Activated CD4-positive, alpha-beta memory T cell treated with anti-CD3 and anti-CD28 coated beads, Interleukin-2, amount 10 ng/mL, durations not matched to agents 7 days and 5 days (primary cell): ENCODE measurements at regions not wholly inside any gene's neighbourhood (a gene's known extent, or its start where the extent isn't known, plus 50 kb on each side); places are given as distances from the start of the nearest gene placed in this dataset.

ENCODE experiments used
- CTCF ChIA-PET: fragments of 350-600 bp; sonication (Branson Sonifier 250); formaldehyde crosslinking; loops from one replicate; lab custom pipeline; 2021; ENCODE audit warnings: antibody characterized with exemption, inconsistent platforms; lab: Charles Lee
- POLR2A ChIA-PET: fragments of 350-600 bp; sonication (Branson Sonifier 250); formaldehyde crosslinking; loops from one replicate; lab custom pipeline; 2021; ENCODE audit warnings: antibody characterized with exemption; lab: Charles Lee
- DNase-seq: peaks from one replicate; pipeline ENCODE4 v3.0.0-alpha.2; 2020
- H3K27ac Mint-ChIP-seq: one replicate; pipeline ENCODE4 v1.8.0; 2021; ENCODE audit warnings: mild to moderate bottlenecking, mixed read lengths
- H3K27me3 Mint-ChIP-seq: one replicate; pipeline ENCODE4 v1.8.0; 2021; ENCODE audit warnings: mixed read lengths
- H3K36me3 Mint-ChIP-seq: one replicate; pipeline ENCODE4 v1.8.0; 2021; ENCODE audit warnings: low read depth, mixed read lengths
- H3K4me1 Mint-ChIP-seq: one replicate; pipeline ENCODE4 v1.8.0; 2021; ENCODE audit warnings: mixed read lengths
- H3K4me3 Mint-ChIP-seq: one replicate; pipeline ENCODE4 v1.8.0; 2021; ENCODE audit warnings: mild to moderate bottlenecking, mixed read lengths
- H3K9me3 Mint-ChIP-seq: one replicate; pipeline ENCODE4 v1.8.0; 2021; ENCODE audit warnings: mixed read lengths

- ChIA-PET POLR2A (no interaction called here), CTCF (interaction anchor here (0.8 kb wide), 1 partner anchor 172 kb away, joined by 6 read pairs; no protein-coding TSS in a partner anchor)
- H3K9me3 Mint-ChIP-seq = no peaks in the 10 kb centered on the region
- H3K4me3 Mint-ChIP-seq = no peak overlapping the region
- peaks cover 19% of the 10 kb centered on the region for H3K27me3 Mint-ChIP-seq
- H3K4me1 Mint-ChIP-seq = no peaks in the 10 kb centered on the region
- no peak for DNase-seq
- H3K36me3 Mint-ChIP-seq = no peaks in the 10 kb centered on the region
- no peak overlapping the region for H3K27ac Mint-ChIP-seq
These were observed 85.3 kb upstream of the AKAP12 start for GRCh38 chr6:151154418-151154817.

GRCh38 chr6:151155095-151155494 is 84.7 kb upstream of the AKAP12 start:
- POLR2A ChIA-PET = no interaction called here
- H3K4me3 Mint-ChIP-seq = no peak overlapping the region
- peaks cover 19% of the 10 kb centered on the region for H3K27me3 Mint-ChIP-seq
- H3K4me1 Mint-ChIP-seq = no peaks in the 10 kb centered on the region
- CTCF ChIA-PET = no interaction called here
- no peaks in the 10 kb centered on the region for H3K36me3 Mint-ChIP-seq
- no peaks in the 10 kb centered on the region for H3K9me3 Mint-ChIP-seq
- DNase-seq = no peak
- no peak overlapping the region for H3K27ac Mint-ChIP-seq

GRCh38 chr6:151160929-151161757 is 78.6 kb upstream of the AKAP12 start:
- H3K4me1 Mint-ChIP-seq = no peaks in the 10 kb centered on the region

GRCh38 chr6:151164383-151164782 is 75.4 kb upstream of the AKAP12 start:
- H3K4me1 Mint-ChIP-seq = no peaks in the 10 kb centered on the region
- POLR2A ChIA-PET = no interaction called here
- no peaks in the 10 kb centered on the region for H3K36me3 Mint-ChIP-seq
- no peak for DNase-seq
- peaks cover 15% of the 10 kb centered on the region for H3K27me3 Mint-ChIP-seq
- H3K9me3 Mint-ChIP-seq = no peaks in the 10 kb centered on the region
- no peak overlapping the region for H3K27ac Mint-ChIP-seq
- CTCF ChIA-PET = no interaction called here
- H3K4me3 Mint-ChIP-seq = no peak overlapping the region

More at GRCh38 chr6:151160929-151161757, 78.6 kb upstream of the AKAP12 start:
- ChIA-PET CTCF (no interaction called here), POLR2A (no interaction called here)
- Mint-ChIP-seq H3K4me3 (no peak overlapping the region), H3K27me3 (peaks cover 8% of the 10 kb centered on the region), H3K27ac (no peak overlapping the region), H3K36me3 (no peaks in the 10 kb centered on the region), H3K9me3 (no peaks in the 10 kb centered on the region)
- no peak for DNase-seq

GRCh38 chr6:151166180-151166579 is 73.6 kb upstream of the AKAP12 start:
- H3K27ac Mint-ChIP-seq = no peak overlapping the region
- no peak for DNase-seq
- no peaks in the 10 kb centered on the region for H3K36me3 Mint-ChIP-seq
- H3K9me3 Mint-ChIP-seq = no peaks in the 10 kb centered on the region
- CTCF ChIA-PET = no interaction called here
- no peak overlapping the region for H3K4me3 Mint-ChIP-seq
- peaks cover 12% of the 10 kb centered on the region for H3K27me3 Mint-ChIP-seq
- POLR2A ChIA-PET = no interaction called here
- H3K4me1 Mint-ChIP-seq = no peaks in the 10 kb centered on the region

- Mint-ChIP-seq H3K4me3 (no peak overlapping the region), H3K36me3 (no peaks in the 10 kb centered on the region), H3K27ac (no peak overlapping the region), H3K4me1 (no peaks in the 10 kb centered on the region), H3K9me3 (no peaks in the 10 kb centered on the region), H3K27me3 (peaks cover 13% of the 10 kb centered on the region)
- POLR2A ChIA-PET = no interaction called here
- CTCF ChIA-PET = no interaction called here
- DNase-seq = no peak
These were observed 72.7 kb upstream of the AKAP12 start for GRCh38 chr6:151167034-151167433.

GRCh38 chr6:151170622-151171246 is 69.0 kb upstream of the AKAP12 start:
- Mint-ChIP-seq H3K27me3 (peaks cover 23% of the 10 kb centered on the region), H3K4me3 (no peak overlapping the region), H3K27ac (no peak overlapping the region), H3K36me3 (no peaks in the 10 kb centered on the region), H3K4me1 (no peaks in the 10 kb centered on the region), H3K9me3 (no peaks in the 10 kb centered on the region)
- DNase-seq = no peak
- POLR2A ChIA-PET = no interaction called here
- CTCF ChIA-PET = no interaction called here

- H3K4me3 Mint-ChIP-seq = no peak overlapping the region
- ChIA-PET POLR2A (no interaction called here), CTCF (interaction anchor here (0.7 kb wide), 1 partner anchor 155 kb away, joined by 3 read pairs; no protein-coding TSS in a partner anchor)
- no peaks in the 10 kb centered on the region for H3K36me3 Mint-ChIP-seq
- H3K4me1 Mint-ChIP-seq = no peaks in the 10 kb centered on the region
- no peak for DNase-seq
- H3K27ac Mint-ChIP-seq = no peak overlapping the region
- H3K27me3 Mint-ChIP-seq = peaks cover 16% of the 10 kb centered on the region
- H3K9me3 Mint-ChIP-seq = no peaks in the 10 kb centered on the region
These were observed 67.0 kb upstream of the AKAP12 start for GRCh38 chr6:151172751-151173150.

- H3K27ac Mint-ChIP-seq = no peak overlapping the region
- CTCF ChIA-PET = no interaction called here
- H3K4me3 Mint-ChIP-seq = no peak overlapping the region
These were observed 63.9 kb upstream of the AKAP12 start for GRCh38 chr6:151175662-151176445.

GRCh38 chr6:151176911-151177770 is 62.6 kb upstream of the AKAP12 start:
- peaks cover 30% of the 10 kb centered on the region for H3K27me3 Mint-ChIP-seq
- ChIA-PET POLR2A (no interaction called here), CTCF (no interaction called here)
- H3K27ac Mint-ChIP-seq = no peak overlapping the region
- H3K4me1 Mint-ChIP-seq = no peaks in the 10 kb centered on the region
- no peak for DNase-seq
- no peaks in the 10 kb centered on the region for H3K36me3 Mint-ChIP-seq
- H3K9me3 Mint-ChIP-seq = no peaks in the 10 kb centered on the region
- H3K4me3 Mint-ChIP-seq = no peak overlapping the region

More at GRCh38 chr6:151175662-151176445, 63.9 kb upstream of the AKAP12 start:
- no peak for DNase-seq
- Mint-ChIP-seq H3K4me1 (no peaks in the 10 kb centered on the region), H3K9me3 (no peaks in the 10 kb centered on the region), H3K27me3 (peaks cover 31% of the 10 kb centered on the region), H3K36me3 (no peaks in the 10 kb centered on the region)
- POLR2A ChIA-PET = no interaction called here

GRCh38 chr6:151178373-151178772 is 61.4 kb upstream of the AKAP12 start:
- Mint-ChIP-seq H3K4me1 (no peaks in the 10 kb centered on the region), H3K36me3 (no peaks in the 10 kb centered on the region), H3K9me3 (no peaks in the 10 kb centered on the region), H3K27ac (no peak overlapping the region), H3K4me3 (no peak overlapping the region), H3K27me3 (peaks cover 30% of the 10 kb centered on the region)
- ChIA-PET POLR2A (no interaction called here), CTCF (no interaction called here)
- DNase-seq = no peak

GRCh38 chr6:151179321-151179720 is 60.4 kb upstream of the AKAP12 start:
- H3K4me3 Mint-ChIP-seq = no peak overlapping the region
- no peaks in the 10 kb centered on the region for H3K9me3 Mint-ChIP-seq
- H3K36me3 Mint-ChIP-seq = no peaks in the 10 kb centered on the region
- H3K27me3 Mint-ChIP-seq = peaks cover 27% of the 10 kb centered on the region
- POLR2A ChIA-PET = no interaction called here
- H3K4me1 Mint-ChIP-seq = no peaks in the 10 kb centered on the region
- DNase-seq = no peak
- no peak overlapping the region for H3K27ac Mint-ChIP-seq
- CTCF ChIA-PET = interaction anchor here (0.6 kb wide), 1 partner anchor 7 kb away, joined by 3 read pairs; no protein-coding TSS in a partner anchor
